HL-60 (cell line): ENCODE measurements at regions not wholly inside any gene's neighbourhood (a gene's known extent, or its start where the extent isn't known, plus 50 kb on each side); places are given as distances from the start of the nearest gene placed in this dataset.

Source experiments
- DNase-seq, 2 experiments: peaks; one replicate each; pipeline ENCODE4 v3.0.0-alpha.2; 2010 to 2020; ENCODE audit warnings: low read depth in 1 of 2, low spot score in 1 of 2
- H3K27ac ChIP-seq: fragments of 250-450 bp; sonication (Bioruptor Pico); replicated peaks from 2 replicates; pipeline ENCODE4 v1.5.1; 2020; ENCODE audit warnings: mild to moderate bottlenecking, moderate library complexity
- H3K27me3 ChIP-seq: fragments of 250-450 bp; sonication (Bioruptor Pico); 2 replicates; pipeline ENCODE4 v1.5.1; 2021; ENCODE audit warnings: mild to moderate bottlenecking, moderate library complexity; ENCODE audit not compliant: insufficient read depth, poor library complexity, severe bottlenecking
- H3K4me3 ChIP-seq: replicated peaks from 2 replicates; pipeline ENCODE4 v1.5.1; 2011; ENCODE audit warnings: mild to moderate bottlenecking, control low read depth, low read length; ENCODE audit not compliant: insufficient read depth
- CTCF ChIP-seq: IDR thresholded peaks from one replicate; pipeline ENCODE4 v1.5.1; 2011; ENCODE audit warnings: low read length, control low read depth, inconsistent platforms; ENCODE audit not compliant: insufficient read depth
- GABPA ChIP-seq: IDR thresholded peaks from 2 replicates; pipeline ENCODE4 v1.6.1; 2012; ENCODE audit warnings: low read depth
- POLR2AphosphoS5 ChIP-seq: IDR thresholded peaks from 2 replicates; pipeline ENCODE4 v1.6.1; 2012; ENCODE audit warnings: low read depth
- SPI1 ChIP-seq: IDR thresholded peaks from 2 replicates; pipeline ENCODE4 v1.6.1; 2012; ENCODE audit warnings: low read depth, mild to moderate bottlenecking, borderline replicate concordance
- TF ChIP-seq, protein P1 (sequence below): IDR thresholded peaks from 2 replicates; pipeline ENCODE4 v1.6.1; 2012; ENCODE audit warnings: low read depth; ENCODE audit not compliant: insufficient replicate concordance

- Histone ChIP-seq H3K27me3 (no peaks in the 10 kb centered on the region), H3K4me3 (no peak overlapping the region), H3K27ac (no peak overlapping the region)
- DNase-seq, result no peak
- TF ChIP-seq CTCF (no peak), SPI1 (no peak), GABPA (no peak), POLR2AphosphoS5 (no peak)
- TF ChIP-seq, protein P1, sequence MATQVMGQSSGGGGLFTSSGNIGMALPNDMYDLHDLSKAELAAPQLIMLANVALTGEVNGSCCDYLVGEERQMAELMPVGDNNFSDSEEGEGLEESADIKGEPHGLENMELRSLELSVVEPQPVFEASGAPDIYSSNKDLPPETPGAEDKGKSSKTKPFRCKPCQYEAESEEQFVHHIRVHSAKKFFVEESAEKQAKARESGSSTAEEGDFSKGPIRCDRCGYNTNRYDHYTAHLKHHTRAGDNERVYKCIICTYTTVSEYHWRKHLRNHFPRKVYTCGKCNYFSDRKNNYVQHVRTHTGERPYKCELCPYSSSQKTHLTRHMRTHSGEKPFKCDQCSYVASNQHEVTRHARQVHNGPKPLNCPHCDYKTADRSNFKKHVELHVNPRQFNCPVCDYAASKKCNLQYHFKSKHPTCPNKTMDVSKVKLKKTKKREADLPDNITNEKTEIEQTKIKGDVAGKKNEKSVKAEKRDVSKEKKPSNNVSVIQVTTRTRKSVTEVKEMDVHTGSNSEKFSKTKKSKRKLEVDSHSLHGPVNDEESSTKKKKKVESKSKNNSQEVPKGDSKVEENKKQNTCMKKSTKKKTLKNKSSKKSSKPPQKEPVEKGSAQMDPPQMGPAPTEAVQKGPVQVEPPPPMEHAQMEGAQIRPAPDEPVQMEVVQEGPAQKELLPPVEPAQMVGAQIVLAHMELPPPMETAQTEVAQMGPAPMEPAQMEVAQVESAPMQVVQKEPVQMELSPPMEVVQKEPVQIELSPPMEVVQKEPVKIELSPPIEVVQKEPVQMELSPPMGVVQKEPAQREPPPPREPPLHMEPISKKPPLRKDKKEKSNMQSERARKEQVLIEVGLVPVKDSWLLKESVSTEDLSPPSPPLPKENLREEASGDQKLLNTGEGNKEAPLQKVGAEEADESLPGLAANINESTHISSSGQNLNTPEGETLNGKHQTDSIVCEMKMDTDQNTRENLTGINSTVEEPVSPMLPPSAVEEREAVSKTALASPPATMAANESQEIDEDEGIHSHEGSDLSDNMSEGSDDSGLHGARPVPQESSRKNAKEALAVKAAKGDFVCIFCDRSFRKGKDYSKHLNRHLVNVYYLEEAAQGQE, result no peak
These were observed 473.1 kb downstream of the NXPH1 start for GRCh38 chr7:8906396-8907075.

- H3K27me3 ChIP-seq, result no peaks in the 10 kb centered on the region
- H3K4me3 ChIP-seq, result no peak overlapping the region
- DNase-seq, result no peak
- no peak overlapping the region for H3K27ac ChIP-seq
- TF ChIP-seq CTCF, result no peak
- TF ChIP-seq, protein P1, result no peak
- no peak for TF ChIP-seq SPI1
These were observed 475.5 kb downstream of the NXPH1 start for GRCh38 chr7:8908889-8909288.

- no peak overlapping the region for H3K27ac ChIP-seq
- DNase-seq, result no peak
- TF ChIP-seq SPI1, result no peak
- TF ChIP-seq CTCF, result no peak
- TF ChIP-seq GABPA, result no peak
- TF ChIP-seq, protein P1, result no peak
- TF ChIP-seq POLR2AphosphoS5, result no peak
- no peaks in the 10 kb centered on the region for H3K27me3 ChIP-seq
- no peak overlapping the region for H3K4me3 ChIP-seq
These were observed 480.3 kb downstream of the NXPH1 start for GRCh38 chr7:8913682-8914081.
